TTC549 (cell line): ENCODE measurements at regions not wholly inside any gene's neighbourhood (a gene's known extent, or its start where the extent isn't known, plus 50 kb on each side); places are given as distances from the start of the nearest gene placed in this dataset.
"Not testable (repeated sequence)": the region's sequence is repeated elsewhere in the genome, so short reads cannot be mapped to it uniquely, and the experiment has no call there.

Experiments used
- FAIRE-seq: peaks from 2 replicates; lab custom pipeline; 2012; peaks lifted over from hg19 to GRCh38; lab: Jason Lieb, UNC

DNA sequence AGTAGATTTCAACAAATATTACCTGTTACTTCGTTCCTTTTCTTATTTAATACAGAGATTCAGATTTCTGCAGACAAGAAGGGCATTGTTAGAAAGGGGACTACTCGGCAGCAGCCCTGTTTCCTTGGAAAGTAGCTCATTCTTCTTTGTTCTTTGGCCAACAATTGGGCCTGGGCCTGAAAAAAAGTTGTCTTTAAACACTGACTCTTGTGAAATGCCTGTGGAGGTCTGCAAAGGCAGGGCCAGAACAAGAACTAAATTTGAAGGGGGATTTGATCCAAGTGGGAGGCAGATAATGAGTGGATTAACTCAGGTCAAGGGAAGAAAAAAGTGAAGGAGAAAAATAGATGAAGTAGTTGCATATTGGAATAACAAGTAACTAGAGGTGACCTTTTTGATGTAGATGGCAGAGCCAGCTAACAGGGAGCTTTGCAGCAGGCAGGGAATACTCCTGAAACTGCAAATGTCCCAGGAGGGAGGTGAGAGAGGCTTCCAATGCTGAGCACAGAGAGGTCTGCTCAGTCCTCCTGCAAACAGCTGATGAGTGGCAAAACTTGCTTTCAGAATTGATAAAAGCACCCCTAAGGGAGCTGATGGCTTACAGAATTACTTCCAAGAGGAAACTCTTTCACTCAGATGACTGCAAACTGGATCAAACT is 393.2 kb upstream of the HS3ST1 start:
- FAIRE-seq = no peak

DNA sequence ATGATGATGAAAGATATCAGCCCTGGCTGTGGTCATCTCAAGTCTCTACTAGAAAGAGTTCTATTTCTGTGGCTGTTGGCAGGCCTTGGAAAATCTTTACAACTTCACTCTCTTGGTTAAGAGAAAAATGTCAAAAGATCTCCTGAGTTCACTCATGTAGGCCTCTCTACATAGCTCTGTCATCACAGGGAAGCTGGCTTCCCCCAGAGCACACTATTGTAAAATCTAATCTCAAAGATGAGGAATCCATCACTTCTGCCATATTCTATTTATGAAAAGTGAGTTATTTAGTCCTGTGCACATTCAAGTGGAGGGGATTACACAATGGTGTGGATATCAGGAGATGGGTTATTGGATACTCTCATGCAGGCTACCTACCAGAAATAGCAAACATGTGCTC is 388.4 kb upstream of the HS3ST1 start:
- no peak for FAIRE-seq

DNA sequence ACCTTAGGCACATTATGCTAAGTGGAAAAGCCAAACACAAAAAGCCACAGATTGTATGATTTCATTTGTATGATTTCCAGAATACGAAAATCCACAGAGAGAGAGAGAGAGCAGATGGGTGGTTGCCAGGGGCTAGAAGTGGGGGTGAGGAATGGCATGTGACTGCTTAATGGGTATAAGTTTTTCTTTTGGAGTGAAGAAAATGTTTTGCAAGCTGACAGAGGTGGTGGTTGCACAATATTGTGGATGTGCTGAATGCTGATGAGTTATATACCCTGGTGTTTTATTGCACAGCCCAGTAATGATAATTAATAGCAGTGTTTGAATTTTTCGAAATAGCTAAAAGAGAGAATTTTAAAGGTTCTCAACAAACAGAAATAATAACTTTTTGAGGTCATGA is 386.1 kb upstream of the HS3ST1 start:
- FAIRE-seq = no peak

DNA sequence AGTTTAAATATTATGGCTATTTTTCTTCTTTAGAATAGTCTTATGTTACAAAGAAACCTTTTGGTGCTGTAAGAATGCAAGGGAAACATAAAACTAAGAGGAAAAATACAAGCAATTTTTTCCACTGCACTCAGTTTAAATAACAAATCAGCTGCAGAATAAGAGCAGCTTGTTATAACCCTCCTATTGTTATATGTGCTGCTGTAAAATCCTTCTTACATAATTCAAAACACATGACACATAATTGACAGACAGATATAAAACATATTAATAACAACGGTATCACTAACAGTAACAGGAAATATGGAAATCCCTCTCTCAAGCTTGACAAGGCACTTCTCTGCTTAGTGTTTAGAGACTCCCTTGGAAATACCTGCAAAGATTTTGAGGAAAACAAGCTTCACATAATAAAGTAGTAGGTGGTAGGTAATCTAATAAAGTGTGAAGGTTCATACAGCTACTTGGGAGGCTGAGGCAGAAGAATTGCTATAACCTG is 385.3 kb upstream of the HS3ST1 start:
- no peak for FAIRE-seq

- not testable (repeated sequence) for FAIRE-seq
These were observed 382.8 kb upstream of the HS3ST1 start for GRCh38 chr4:11811521-11811920.

GRCh38 chr4:11805842-11806241 is 377.1 kb upstream of the HS3ST1 start:
- FAIRE-seq = no peak

- no peak for FAIRE-seq
These were observed 373.1 kb upstream of the HS3ST1 start for GRCh38 chr4:11801466-11802446.

DNA sequence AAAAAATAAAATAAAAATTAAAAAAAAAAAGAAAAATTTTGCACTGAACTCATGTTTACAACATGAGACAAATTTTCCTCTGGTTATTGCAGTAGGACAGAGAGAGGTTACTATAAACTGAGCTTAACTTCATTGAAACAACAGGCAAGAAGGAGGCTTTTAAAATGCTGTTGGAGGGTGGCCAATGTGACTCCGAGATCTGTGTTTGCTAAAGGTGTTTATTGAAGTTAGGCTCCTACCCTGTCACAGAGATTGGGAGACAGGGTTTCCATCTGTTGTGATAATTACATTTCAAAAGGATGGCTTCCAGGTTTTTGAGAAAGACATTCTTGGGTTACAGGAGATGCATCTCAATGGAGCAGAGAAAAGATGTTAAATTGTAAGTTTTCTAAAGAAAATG is 370.5 kb upstream of the HS3ST1 start:
- no peak for FAIRE-seq

DNA sequence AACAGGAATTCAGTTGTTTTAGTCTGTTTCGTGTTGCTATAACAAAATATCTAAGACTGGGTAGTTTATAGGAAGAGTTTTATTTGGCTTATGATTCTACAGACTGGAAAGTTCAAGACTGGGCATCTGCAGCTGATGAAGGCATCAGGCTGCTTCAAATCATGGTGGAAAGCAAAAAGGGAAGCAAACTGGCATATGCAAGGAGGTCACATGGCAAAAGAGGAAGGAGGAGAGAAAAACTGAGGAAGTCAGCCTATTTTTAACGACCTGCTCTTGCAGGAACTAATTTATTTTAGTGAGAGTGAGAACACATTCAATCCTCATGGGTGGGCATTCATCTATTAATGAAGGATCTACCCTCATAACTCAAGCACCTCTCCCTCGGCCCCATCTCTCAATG is 363.1 kb upstream of the HS3ST1 start:
- FAIRE-seq = no peak

GRCh38 chr4:11790230-11790629 is 361.5 kb upstream of the HS3ST1 start:
- no peak for FAIRE-seq

GRCh38 chr4:11783588-11783987 is 354.9 kb upstream of the HS3ST1 start:
- FAIRE-seq = no peak

DNA sequence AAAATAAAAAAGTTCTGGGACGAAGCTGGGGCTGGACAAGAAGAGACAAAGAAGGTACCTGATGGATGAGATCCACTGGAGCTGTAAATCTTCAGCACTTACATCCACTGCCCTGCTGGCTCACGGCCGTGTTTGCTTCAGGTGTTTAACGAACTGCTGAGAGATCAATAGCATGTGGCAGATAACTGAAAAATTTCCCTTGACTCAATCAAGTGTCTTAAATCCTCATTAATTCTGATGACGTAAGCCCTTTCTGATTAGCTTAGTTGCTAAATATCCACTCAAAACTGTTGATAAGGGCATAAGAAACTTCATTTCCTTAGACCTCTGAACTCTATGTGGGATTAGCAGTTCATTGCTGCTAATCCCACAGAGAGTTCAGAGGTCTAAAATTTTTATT is 354.2 kb upstream of the HS3ST1 start:
- no peak for FAIRE-seq

DNA sequence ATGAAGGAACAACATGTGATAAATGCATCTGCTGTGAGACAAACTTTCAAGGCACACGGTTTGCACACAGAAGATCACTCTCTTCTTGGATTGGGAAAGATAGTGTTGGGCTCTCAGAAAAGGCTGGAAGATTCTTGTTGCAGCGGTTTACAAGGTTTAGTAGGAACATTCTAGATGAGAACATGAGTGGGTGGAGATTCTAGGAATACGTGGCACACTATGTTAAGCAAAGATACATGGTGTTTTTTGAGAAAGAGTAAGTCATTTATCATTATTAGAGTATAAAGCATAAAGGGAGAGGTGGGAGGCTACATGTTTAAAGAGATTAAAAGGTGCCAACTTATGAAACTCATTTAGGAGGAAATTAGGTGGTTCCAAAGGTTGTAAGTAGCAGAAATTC is 348.8 kb upstream of the HS3ST1 start:
- no peak for FAIRE-seq

GRCh38 chr4:11774346-11774745 is 345.7 kb upstream of the HS3ST1 start:
- no peak for FAIRE-seq

DNA sequence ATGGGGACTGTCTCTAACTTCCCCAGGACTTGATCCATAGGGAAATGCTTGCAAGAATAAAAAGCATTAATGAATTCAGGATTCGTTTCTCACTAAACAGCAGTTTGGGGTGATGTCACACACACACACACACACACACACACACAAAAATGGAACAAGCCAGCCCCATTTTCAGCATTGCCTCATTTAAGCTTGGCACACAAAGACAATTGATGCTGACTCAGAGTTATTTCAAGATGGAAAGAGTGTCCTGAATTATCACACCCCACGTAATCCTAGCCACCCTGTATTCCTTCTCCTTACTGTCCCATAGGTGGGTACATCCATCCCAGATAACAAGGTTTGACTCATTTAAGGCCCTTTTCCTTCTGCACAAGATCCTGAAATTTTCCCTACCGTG is 345.1 kb upstream of the HS3ST1 start:
- no peak for FAIRE-seq

- no peak for FAIRE-seq
These were observed 340.7 kb upstream of the HS3ST1 start for GRCh38 chr4:11769434-11769833.

GRCh38 chr4:11768251-11768972 is 339.7 kb upstream of the HS3ST1 start:
- no peak for FAIRE-seq

DNA sequence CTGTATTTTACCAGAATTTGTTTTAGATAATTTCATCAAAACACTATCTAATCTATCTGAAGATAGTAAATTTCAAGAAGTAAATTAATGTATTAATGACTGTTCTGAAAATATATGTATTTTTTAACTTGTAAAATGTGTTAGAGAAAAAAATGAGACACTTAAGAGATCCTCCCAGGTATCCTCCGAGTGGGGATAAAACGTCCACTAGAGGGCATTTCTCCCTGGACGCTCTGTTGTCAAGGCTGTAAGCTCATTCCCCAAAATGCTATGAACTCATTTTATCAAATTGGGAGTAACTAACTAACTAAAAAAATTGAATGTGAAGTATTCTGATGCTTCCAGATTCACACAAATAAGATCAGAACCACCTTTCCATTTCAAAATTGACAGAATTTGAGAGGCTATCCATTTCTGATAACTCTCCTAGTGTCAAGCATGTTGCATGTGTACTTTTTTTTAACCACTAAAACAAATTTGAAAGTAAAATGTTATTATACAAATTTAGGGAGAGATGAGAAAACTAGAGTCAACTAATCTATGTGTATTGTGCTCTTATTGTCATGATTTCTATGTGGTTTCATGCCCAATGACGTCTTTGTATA is 337.3 kb upstream of the HS3ST1 start:
- no peak for FAIRE-seq

- FAIRE-seq = no peak
These were observed 319.6 kb upstream of the HS3ST1 start for GRCh38 chr4:11748164-11748872.

DNA sequence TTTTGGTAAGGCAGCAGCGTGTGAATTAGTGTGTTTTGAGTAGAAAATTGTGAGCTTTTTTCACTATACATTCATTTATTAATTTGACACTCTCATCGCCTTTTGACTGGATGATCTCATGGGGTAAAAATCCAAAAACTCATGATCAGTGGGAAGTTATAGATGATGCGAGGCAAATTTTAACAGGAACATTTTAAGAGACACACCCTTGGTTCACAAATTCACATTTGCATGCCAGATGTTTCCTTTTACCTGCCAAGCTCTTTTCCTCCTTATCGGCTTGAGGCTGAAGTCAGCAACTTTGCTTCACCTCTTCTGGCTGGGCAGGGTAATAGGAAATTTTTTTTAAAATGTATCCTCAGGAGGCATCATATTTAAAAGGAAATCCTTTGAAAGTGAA is 318.0 kb upstream of the HS3ST1 start:
- no peak for FAIRE-seq

GRCh38 chr4:11743976-11744375 is 315.3 kb upstream of the HS3ST1 start:
- FAIRE-seq = no peak

- no peak for FAIRE-seq
These were observed 314.5 kb upstream of the HS3ST1 start for GRCh38 chr4:11743236-11743635.
